BLaER1 treated with 17β-estradiol and CSF1 and Interleukin-3, amounts not matched to agents 10 nM and 100 nM (cell line): ENCODE measurements at regions not wholly inside any gene's neighbourhood (a gene's known extent, or its start where the extent isn't known, plus 50 kb on each side); places are given as distances from the start of the nearest gene placed in this dataset.
A peak's percentile ranks its signal among the peaks of the same experiment; 100 is the strongest.

ENCODE experiments used
- H3K27ac ChIP-seq, 11 experiments: shearing (Covaris generic); formaldehyde crosslinking; 2 replicates each; pipeline ENCODE4 v1.8.1; 2022
- H3K27me3 ChIP-seq, 11 experiments: shearing (Covaris generic); formaldehyde crosslinking; 2 replicates each; pipeline ENCODE4 v1.8.1; 2022
- H3K36me3 ChIP-seq, 11 experiments: shearing (Covaris generic); formaldehyde crosslinking; 2 replicates each; pipeline ENCODE4 v1.8.1; 2022
- H3K4me1 ChIP-seq, 10 experiments: shearing (Covaris generic); formaldehyde crosslinking; 2 replicates each; pipeline ENCODE4 v1.8.1; 2022
- H3K4me2 ChIP-seq, 11 experiments: shearing (Covaris generic); formaldehyde crosslinking; 2 replicates each; pipeline ENCODE4 v1.8.1; 2022
- H3K4me3 ChIP-seq, 10 experiments: shearing (Covaris generic); formaldehyde crosslinking; 2 replicates each; pipeline ENCODE4 v1.8.1; 2022
- H3K9ac ChIP-seq, 11 experiments: shearing (Covaris generic); formaldehyde crosslinking; 2 replicates each; pipeline ENCODE4 v1.8.1; 2022
- H3K9me3 ChIP-seq, 11 experiments: shearing (Covaris generic); formaldehyde crosslinking; replicated peaks in 1 of 11; 2 replicates each; pipeline ENCODE4 v1.8.1; 2022
- H4K20me1 ChIP-seq, 11 experiments: shearing (Covaris generic); formaldehyde crosslinking; 2 replicates each; pipeline ENCODE4 v1.8.1; 2022
- Cebpa-rat ChIP-seq, 11 experiments: shearing (Covaris generic); IDR thresholded peaks; 2 replicates each; pipeline ENCODE4 v1.8.1; 2022

- H3K27me3 ChIP-seq = no peaks in the 10 kb centered on the region
- TF ChIP-seq Cebpa-rat (IDR thresholded peaks at IDR 0.05) = no peak
- H4K20me1 ChIP-seq = no peaks in the 10 kb centered on the region
- H3K4me2 ChIP-seq = peak overlapping the region; percentile 36 to 82 (median 69)
- peaks cover 22 to 69% (median 53%) of the 10 kb centered on the region in 10 experiments for H3K4me1 ChIP-seq
- no peaks in the 10 kb centered on the region for H3K36me3 ChIP-seq
- 0 out of 20 replicates have a peak overlapping the region, but pooled peaks of 1 of the 10 experiments have one; percentile 15 for H3K4me3 ChIP-seq
- no peak overlapping the region; a peak in 1 of 22 replicates for H3K9ac ChIP-seq
- no peak overlapping the region for H3K27ac ChIP-seq
- no peaks in the 10 kb centered on the region for H3K9me3 ChIP-seq
Measured at GRCh38 chr20:40750541-40751035, 61.6 kb upstream of the MAFB start.

GRCh38 chr20:40753472-40753871 lies 64.4 kb upstream of the MAFB start:
- Histone ChIP-seq H3K4me2 (peak overlapping the region; percentile 3 to 82 (median 63); a peak in 18 of 22 replicates), H3K4me1 (peaks cover 34 to 88% (median 68%) of the 10 kb centered on the region in 10 experiments), H4K20me1 (no peaks in the 10 kb centered on the region), H3K4me3 (no peak overlapping the region), H3K27me3 (no peaks in the 10 kb centered on the region), H3K9ac (no peak overlapping the region), H3K27ac (peak overlapping the region in 5 of 11 experiments; percentile 3 to 41 (median 31); a peak in 9 of 22 replicates), H3K9me3 (no peaks in the 10 kb centered on the region), H3K36me3 (no peaks in the 10 kb centered on the region)
- peak in 5 of 11 experiments; percentile 7 to 62 (median 30); a peak in 1 of 22 replicates for TF ChIP-seq Cebpa-rat (IDR thresholded peaks at IDR 0.05)

GRCh38 chr20:40754339-40754943 lies 65.4 kb upstream of the MAFB start:
- H3K4me1 ChIP-seq = peaks cover 33 to 85% (median 68%) of the 10 kb centered on the region in 10 experiments
- no peak overlapping the region for H3K4me3 ChIP-seq
- H3K9ac ChIP-seq = no peak overlapping the region; a peak in 1 of 22 replicates
- H3K36me3 ChIP-seq = no peaks in the 10 kb centered on the region
- no peaks in the 10 kb centered on the region for H3K9me3 ChIP-seq
- TF ChIP-seq Cebpa-rat (IDR thresholded peaks at IDR 0.05) = no peak
- H4K20me1 ChIP-seq = no peaks in the 10 kb centered on the region
- H3K27me3 ChIP-seq = no peaks in the 10 kb centered on the region
- H3K4me2 ChIP-seq = peak overlapping the region in 8 of 11 experiments; percentile 42 to 82 (median 66); a peak in 14 of 22 replicates
- H3K27ac ChIP-seq = peak overlapping the region in 4 of 11 experiments; percentile 3 to 41 (median 32); a peak in 7 of 22 replicates

- Histone ChIP-seq H3K27me3 (no peaks in the 10 kb centered on the region), H3K9me3 (no peaks in the 10 kb centered on the region), H3K36me3 (no peaks in the 10 kb centered on the region), H3K27ac (0 out of 22 replicates have a peak overlapping the region, but pooled peaks of 3 of the 11 experiments have one; percentile 2 to 22 (median 6)), H4K20me1 (no peaks in the 10 kb centered on the region), H3K4me3 (no peak overlapping the region), H3K9ac (no peak overlapping the region), H3K4me1 (peaks cover 12 to 66% (median 42%) of the 10 kb centered on the region in 10 experiments), H3K4me2 (peak overlapping the region; percentile 20 to 76 (median 63))
- TF ChIP-seq Cebpa-rat (IDR thresholded peaks at IDR 0.05) = no peak
Measured at GRCh38 chr20:40757087-40757486, 68.1 kb upstream of the MAFB start.

GRCh38 chr20:40758790-40759189 lies 69.8 kb upstream of the MAFB start:
- no peak overlapping the region for H3K27ac ChIP-seq
- H3K4me1 ChIP-seq = peaks cover 12 to 57% (median 27%) of the 10 kb centered on the region in 10 experiments
- no peaks in the 10 kb centered on the region for H3K36me3 ChIP-seq
- no peak overlapping the region for H3K4me3 ChIP-seq
- H3K9ac ChIP-seq = no peak overlapping the region
- H3K4me2 ChIP-seq = no peak overlapping the region
- H3K9me3 ChIP-seq = no peaks in the 10 kb centered on the region
- no peaks in the 10 kb centered on the region for H4K20me1 ChIP-seq
- no peaks in the 10 kb centered on the region for H3K27me3 ChIP-seq
- TF ChIP-seq Cebpa-rat (IDR thresholded peaks at IDR 0.05) = no peak

GRCh38 chr20:40760399-40760798 lies 71.4 kb upstream of the MAFB start:
- Histone ChIP-seq H3K4me1 (peaks cover 12 to 44% (median 18%) of the 10 kb centered on the region in 10 experiments), H3K4me3 (no peak overlapping the region), H3K9ac (no peak overlapping the region), H3K9me3 (no peaks in the 10 kb centered on the region), H4K20me1 (no peaks in the 10 kb centered on the region), H3K27ac (no peak overlapping the region), H3K27me3 (no peaks in the 10 kb centered on the region), H3K4me2 (no peak overlapping the region), H3K36me3 (no peaks in the 10 kb centered on the region)
- TF ChIP-seq Cebpa-rat (IDR thresholded peaks at IDR 0.05) = no peak

GRCh38 chr20:40763646-40764295 lies 74.7 kb upstream of the MAFB start:
- H3K4me3 ChIP-seq = no peak overlapping the region
- no peaks in the 10 kb centered on the region for H3K27me3 ChIP-seq
- H4K20me1 ChIP-seq = no peaks in the 10 kb centered on the region
- H3K9me3 ChIP-seq = no peaks in the 10 kb centered on the region
- H3K4me2 ChIP-seq = no peak overlapping the region
- H3K36me3 ChIP-seq = no peaks in the 10 kb centered on the region
- no peak for TF ChIP-seq Cebpa-rat (IDR thresholded peaks at IDR 0.05)
- no peak overlapping the region for H3K27ac ChIP-seq
- H3K9ac ChIP-seq = no peak overlapping the region
- peaks cover 13 to 47% (median 17%) of the 10 kb centered on the region in 10 experiments for H3K4me1 ChIP-seq

- no peaks in the 10 kb centered on the region for H3K36me3 ChIP-seq
- TF ChIP-seq Cebpa-rat (IDR thresholded peaks at IDR 0.05) = no peak
- H3K27ac ChIP-seq = peak overlapping the region in 6 of 11 experiments; percentile 3 to 63 (median 36); a peak in 10 of 22 replicates
- peak overlapping the region in 4 of 11 experiments; percentile 10 to 43 (median 25); a peak in 4 of 22 replicates for H3K9ac ChIP-seq
- no peaks in the 10 kb centered on the region for H3K27me3 ChIP-seq
- peak overlapping the region; percentile 42 to 80 (median 57) for H3K4me2 ChIP-seq
- no peaks in the 10 kb centered on the region for H3K9me3 ChIP-seq
- H3K4me1 ChIP-seq = peaks cover 13 to 68% (median 22%) of the 10 kb centered on the region in 10 experiments
- no peaks in the 10 kb centered on the region for H4K20me1 ChIP-seq
- peak overlapping the region in 1 of 10 experiments; percentile 12; a peak in 1 of 20 replicates for H3K4me3 ChIP-seq
Measured at GRCh38 chr20:40765814-40766480, 76.9 kb upstream of the MAFB start.
